ENCODE measurements at regions not wholly inside any gene's neighbourhood (a gene's known extent, or its start where the extent isn't known, plus 50 kb on each side); places are given as distances from the start of the nearest gene placed in this dataset.

- 70 to 76% methylated on average over 3 of the region's 3 CpGs for WGBS, 2 donors
- no peak overlapping the region for H3K27ac ChIP-seq
These were observed 291.0 kb downstream of the SNAPC1 start for GRCh38 chr14:62053188-62053587.

DNA sequence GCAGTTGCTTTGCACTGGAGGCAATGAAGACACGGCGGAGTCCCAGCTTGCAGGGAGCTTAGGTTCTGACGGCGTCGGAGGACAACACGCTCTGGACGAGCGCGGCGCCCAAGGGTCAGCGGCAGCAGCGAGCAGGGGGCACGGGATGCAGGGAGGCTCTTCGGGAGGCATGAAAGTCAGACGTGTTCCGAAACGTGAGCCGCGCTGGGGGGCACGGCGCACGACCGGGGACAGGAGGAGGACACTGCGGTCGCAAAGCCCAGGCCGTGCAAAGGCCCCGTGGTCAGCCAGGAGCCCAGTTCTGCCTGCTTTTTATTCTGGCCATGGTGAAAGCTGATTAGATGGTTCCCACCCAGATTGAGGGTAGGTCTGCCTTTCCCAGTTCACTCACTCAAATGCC, 294.6 kb downstream of the SNAPC1 start:
- no peaks in the 10 kb centered on the region for H3K4me1 ChIP-seq
- no peak for DNase-seq
- no peak overlapping the region for H3K4me3 ChIP-seq
- H3K36me3 ChIP-seq, result no peaks in the 10 kb centered on the region
- peaks cover 0 to 2% (median 0%) of the 10 kb centered on the region in 4 donors for H3K9me3 ChIP-seq
- TF ChIP-seq EP300 (IDR thresholded peaks at IDR 0.05) (no peak), CTCF (IDR thresholded peaks at IDR 0.05) (no peak), POLR2A (IDR thresholded peaks at IDR 0.05) (no peak), POLR2AphosphoS5 (IDR thresholded peaks at IDR 0.05) (no peak)
- H3K27ac ChIP-seq, result no peak overlapping the region
- intact Hi-C loops (cut with DNase I), result no loop called here
- WGBS, 2 donors, result 93 to 96% methylated on average over 27 of the region's 27 CpGs
- no peaks in the 10 kb centered on the region for H3K27me3 ChIP-seq

More at GRCh38 chr14:62053188-62053587, 291.0 kb downstream of the SNAPC1 start:
- Histone ChIP-seq H3K36me3 (no peaks in the 10 kb centered on the region), H3K4me1 (no peaks in the 10 kb centered on the region), H3K9me3 (peaks cover 0 to 2% (median 0%) of the 10 kb centered on the region in 4 donors), H3K4me3 (no peak overlapping the region), H3K27me3 (no peaks in the 10 kb centered on the region)
- intact Hi-C loops (cut with DNase I), result no loop called here
- no peak for DNase-seq
- TF ChIP-seq EP300 (IDR thresholded peaks at IDR 0.05) (no peak), POLR2AphosphoS5 (IDR thresholded peaks at IDR 0.05) (no peak), POLR2A (IDR thresholded peaks at IDR 0.05) (no peak), CTCF (IDR thresholded peaks at IDR 0.05) (no peak)

DNA sequence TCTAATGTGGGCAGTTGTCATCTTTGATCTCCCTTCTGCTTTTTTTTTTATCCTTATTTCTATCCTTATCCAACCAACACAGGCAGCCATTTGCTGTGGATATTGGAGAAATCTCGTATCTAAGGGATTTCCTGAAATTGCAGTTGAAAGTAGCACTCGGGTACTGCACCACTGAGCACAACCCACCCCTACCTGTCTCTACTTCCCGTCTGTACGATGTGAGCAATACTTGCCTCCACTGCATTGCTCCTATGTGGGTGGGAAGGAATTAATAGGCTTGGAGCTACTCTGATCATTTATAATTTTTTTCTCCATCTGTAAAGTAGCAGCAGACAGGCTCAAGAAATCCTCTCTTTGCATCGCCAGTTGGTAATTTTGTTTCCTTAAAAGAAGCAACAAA, 300.4 kb downstream of the SNAPC1 start:
- WGBS, 2 donors, result 62% methylated on average over 5 of the region's 5 CpGs
- H3K27me3 ChIP-seq, result no peaks in the 10 kb centered on the region
- no peaks in the 10 kb centered on the region for H3K36me3 ChIP-seq
- TF ChIP-seq POLR2AphosphoS5 (IDR thresholded peaks at IDR 0.05) (no peak), EP300 (IDR thresholded peaks at IDR 0.05) (no peak), CTCF (IDR thresholded peaks at IDR 0.05) (no peak), POLR2A (IDR thresholded peaks at IDR 0.05) (no peak)
- no peaks in the 10 kb centered on the region for H3K9me3 ChIP-seq
- H3K4me3 ChIP-seq, result no peak overlapping the region
- DNase-seq, result no peak
- intact Hi-C loops (cut with DNase I), result no loop called here
- H3K27ac ChIP-seq, result no peak overlapping the region
- H3K4me1 ChIP-seq, result no peaks in the 10 kb centered on the region

GRCh38 chr14:62064751-62065323, 302.6 kb downstream of the SNAPC1 start:
- DNase-seq, result no peak

More at GRCh38 chr14:62064751-62065323, 302.6 kb downstream of the SNAPC1 start:
- no peaks in the 10 kb centered on the region for H3K9me3 ChIP-seq
- TF ChIP-seq EP300 (IDR thresholded peaks at IDR 0.05) (no peak), CTCF (IDR thresholded peaks at IDR 0.05) (no peak)
- intact Hi-C loops (cut with DNase I), result no loop called here
- H3K27ac ChIP-seq, result no peak overlapping the region
- no peaks in the 10 kb centered on the region for H3K27me3 ChIP-seq
- H3K36me3 ChIP-seq, result no peaks in the 10 kb centered on the region
- H3K4me3 ChIP-seq, result no peak overlapping the region
- WGBS, 2 donors, result 40 to 61% methylated on average over 3 of the region's 3 CpGs
- H3K4me1 ChIP-seq, result no peaks in the 10 kb centered on the region
